Sigmoid colon (tissue), 4 donors: ENCODE measurements at regions not wholly inside any gene's neighbourhood (a gene's known extent, or its start where the extent isn't known, plus 50 kb on each side); places are given as distances from the start of the nearest gene placed in this dataset.

ENCODE experiments used
- CTCF ChIP-seq, 4 experiments: fragments of 450-650 bp in 3 of 4; fragments of 200-600 bp in 1 of 4; IDR thresholded peaks; one replicate each; pipeline ENCODE4 v1.5.1; 2016 to 2019; ENCODE audit warnings: antibody characterized with exemption in 4 of 4, mild to moderate bottlenecking in 3 of 4, moderate library complexity in 2 of 4
- EP300 ChIP-seq, 4 donors: sonication (generic); formaldehyde crosslinking; IDR thresholded peaks; one replicate each; pipeline ENCODE4 v1.6.1; 2017; ENCODE audit warnings: antibody characterized with exemption in 4 of 4
- POLR2A ChIP-seq, 2 donors: fragments of 450-650 bp; IDR thresholded peaks; one replicate each; pipeline ENCODE4 v1.6.1; 2016; ENCODE audit warnings: antibody characterized with exemption in 2 of 2, mild to moderate bottlenecking in 2 of 2, moderate library complexity in 2 of 2
- POLR2AphosphoS5 ChIP-seq, 4 donors: sonication (generic); formaldehyde crosslinking; IDR thresholded peaks; one replicate each; pipeline ENCODE4 v1.6.1; 2017; ENCODE audit warnings: antibody characterized with exemption in 4 of 4

- TF ChIP-seq CTCF (IDR thresholded peaks at IDR 0.05): no peak
- TF ChIP-seq POLR2AphosphoS5 (IDR thresholded peaks at IDR 0.05): no peak
- TF ChIP-seq POLR2A (IDR thresholded peaks at IDR 0.05): no peak
- no peak for TF ChIP-seq EP300 (IDR thresholded peaks at IDR 0.05)
Observed at GRCh38 chr3:124217542-124217941, 225.6 kb upstream of the ROPN1 start.
